SKM-1 treated with dmso at 0.1 percent for 144 hours (cell line): ENCODE measurements at regions not wholly inside any gene's neighbourhood (a gene's known extent, or its start where the extent isn't known, plus 50 kb on each side); places are given as distances from the start of the nearest gene placed in this dataset.
"Not testable (repeated sequence)": the region's sequence is repeated elsewhere in the genome, so short reads cannot be mapped to it uniquely, and the experiment has no call there.

ENCODE experiments used
- DNase-seq: peaks from one replicate; lab custom pipeline; 2025; ENCODE audit not compliant: unreplicated experiment; lab: John Stamatoyannopoulos, UW

DNA sequence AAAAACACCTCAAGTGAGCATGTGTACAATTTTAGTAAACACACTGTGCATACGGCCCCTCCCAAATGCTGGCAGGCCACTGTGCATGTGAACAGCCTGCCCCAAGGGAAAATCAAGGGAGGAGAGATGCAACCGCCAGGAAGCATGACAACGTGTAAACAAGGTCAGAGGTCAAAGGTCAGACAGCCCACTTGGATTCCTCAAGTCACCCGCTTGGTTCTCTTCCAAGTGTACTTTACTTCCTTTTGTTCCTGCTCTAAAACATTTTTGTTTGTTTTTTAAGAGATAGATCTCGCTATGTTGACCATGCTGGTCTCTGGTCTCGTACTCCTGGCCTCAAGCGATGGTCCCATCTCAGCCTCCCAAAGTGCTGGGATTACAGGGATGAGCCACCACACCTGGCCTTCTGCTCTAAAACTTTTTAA lies 126.7 kb upstream of the SHB start:
- no peak for DNase-seq

DNA sequence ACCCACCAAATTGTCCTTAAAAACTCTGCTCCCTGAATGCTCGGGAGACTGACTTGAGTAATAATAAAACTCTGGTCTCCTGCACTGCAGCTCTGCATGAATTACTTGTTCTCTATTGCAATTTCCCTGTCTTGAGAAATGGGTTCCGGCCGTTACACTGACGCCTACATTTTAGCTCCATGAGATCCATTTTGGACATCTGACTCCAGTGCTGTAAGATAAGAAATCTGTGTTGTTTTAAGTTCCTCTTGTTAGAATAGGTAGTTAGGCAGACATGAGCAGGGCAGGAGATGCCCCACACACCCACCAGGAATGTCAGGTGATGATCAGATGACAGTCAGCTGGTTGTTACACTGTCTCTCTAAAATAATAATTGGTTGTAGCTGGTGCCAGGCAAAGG lies 125.8 kb upstream of the SHB start:
- no peak for DNase-seq

DNA sequence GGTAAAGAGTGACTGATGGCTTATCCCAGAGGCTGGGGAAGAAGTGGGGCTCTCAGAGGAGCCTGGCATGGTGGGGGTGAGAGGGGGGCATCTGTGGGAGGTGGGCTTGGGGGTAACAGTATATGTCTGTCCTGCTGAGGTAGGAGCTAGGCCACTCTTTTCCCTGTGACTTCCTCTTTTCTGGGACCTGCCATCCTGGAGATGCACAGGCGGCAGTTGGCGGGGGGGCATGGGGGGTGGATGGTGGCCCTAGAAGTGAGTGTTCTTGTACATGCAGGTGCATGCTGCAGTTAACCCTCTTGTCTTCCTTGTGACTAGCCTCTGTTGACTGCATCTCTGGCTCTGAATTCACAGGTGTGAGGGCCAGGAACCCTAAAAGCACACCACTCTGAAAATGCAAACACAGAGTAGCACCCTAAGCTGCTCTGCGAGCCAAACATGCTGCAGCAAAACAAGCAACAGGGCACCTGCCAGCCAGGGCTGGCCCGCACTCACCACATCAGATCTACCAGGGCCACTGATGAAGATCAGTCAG lies 123.8 kb upstream of the SHB start:
- no peak for DNase-seq

DNA sequence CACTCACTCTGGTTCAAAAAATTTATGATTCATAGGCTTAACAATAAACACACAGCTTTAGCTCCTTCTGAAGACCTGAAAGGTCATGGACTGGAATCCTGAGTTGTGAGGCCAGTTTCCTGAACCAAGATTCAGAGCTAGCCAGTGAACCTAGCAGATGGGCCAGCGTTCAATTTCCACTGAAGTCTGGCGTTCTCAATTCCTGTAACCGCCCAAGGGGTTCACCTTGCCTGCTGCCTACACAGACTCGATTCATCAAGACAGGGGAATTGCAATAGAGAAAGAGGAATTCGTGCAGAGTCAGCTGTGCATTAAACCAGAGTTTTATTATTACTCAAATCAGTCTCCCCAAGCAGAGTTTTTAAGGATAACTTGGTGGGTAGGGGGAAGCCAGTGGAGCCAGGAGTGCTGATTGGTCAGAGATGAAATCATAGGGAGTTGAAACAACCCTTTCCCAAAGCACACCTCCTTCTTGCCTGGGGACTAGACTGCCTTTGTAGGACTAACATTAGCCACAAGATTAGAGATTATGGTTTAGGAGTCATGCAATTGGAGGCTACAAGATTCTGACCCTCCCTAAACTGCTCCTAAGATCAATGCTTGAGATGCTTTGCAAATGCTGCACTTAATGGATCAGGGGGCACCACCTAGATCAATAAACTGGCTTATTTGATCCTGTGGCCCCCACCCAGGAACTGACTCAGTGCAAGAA lies 117.5 kb upstream of the SHB start:
- no peak for DNase-seq

DNA sequence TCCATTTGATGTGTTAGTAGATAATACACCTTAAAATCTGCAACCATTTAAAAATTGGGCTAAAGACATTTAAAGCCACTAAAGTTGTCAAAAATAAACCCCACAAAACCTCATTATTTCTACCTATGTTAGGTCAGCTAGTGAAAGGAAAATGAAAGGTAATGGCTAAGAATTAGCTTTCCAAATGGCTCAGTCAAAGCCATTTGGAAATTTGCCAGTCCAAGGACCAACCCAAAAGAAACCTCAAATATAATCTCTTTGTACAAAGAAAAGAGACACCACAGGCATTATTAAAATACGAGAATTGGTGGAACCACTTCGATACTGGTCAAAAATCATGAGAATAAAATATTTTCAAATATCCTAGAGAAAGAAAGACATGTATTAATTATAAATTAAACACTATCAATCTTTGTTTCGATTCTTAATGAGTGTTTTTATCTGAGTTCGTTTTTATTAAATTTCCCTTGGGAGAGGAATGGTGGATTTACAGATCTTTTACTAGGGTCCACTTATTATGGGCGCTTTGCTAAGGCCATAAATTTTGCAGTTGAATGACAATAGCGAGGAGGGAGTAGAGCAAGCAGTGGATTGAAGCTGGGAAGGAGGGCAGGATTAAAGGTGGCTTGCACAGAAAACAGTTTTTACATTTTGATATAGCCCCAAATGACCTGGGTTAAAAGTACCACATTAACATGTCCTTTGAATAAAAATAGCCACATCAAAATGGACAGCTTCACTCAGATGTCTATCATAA lies 116.8 kb upstream of the SHB start:
- DNase-seq: no peak

DNA sequence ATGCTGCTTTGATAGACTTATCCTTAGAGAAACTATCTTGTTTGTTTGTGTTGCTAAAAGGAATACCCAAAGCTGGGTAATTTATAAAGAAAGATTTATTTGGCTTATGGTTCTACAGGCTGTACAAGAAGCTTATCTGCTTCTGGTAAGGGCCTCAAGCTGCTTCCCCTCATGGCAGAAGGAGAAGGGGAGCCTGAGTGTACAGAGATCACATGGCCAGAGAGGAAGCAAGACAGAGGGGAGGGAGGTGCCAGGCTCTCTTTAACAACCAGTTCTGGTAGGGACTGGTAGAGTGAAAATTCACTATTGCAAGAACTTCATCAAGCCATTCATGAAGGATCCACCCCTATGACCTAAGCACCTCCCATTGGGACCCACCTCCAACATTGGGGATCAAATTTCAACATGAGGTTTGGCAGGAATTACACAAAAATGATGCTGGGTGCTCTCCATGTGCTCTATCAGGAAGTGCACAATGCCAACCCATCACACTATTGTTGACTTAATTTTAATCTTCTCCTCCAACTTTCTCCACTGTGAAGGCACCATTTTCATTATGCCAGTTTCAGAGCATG lies 115.1 kb upstream of the SHB start:
- no peak for DNase-seq

DNA sequence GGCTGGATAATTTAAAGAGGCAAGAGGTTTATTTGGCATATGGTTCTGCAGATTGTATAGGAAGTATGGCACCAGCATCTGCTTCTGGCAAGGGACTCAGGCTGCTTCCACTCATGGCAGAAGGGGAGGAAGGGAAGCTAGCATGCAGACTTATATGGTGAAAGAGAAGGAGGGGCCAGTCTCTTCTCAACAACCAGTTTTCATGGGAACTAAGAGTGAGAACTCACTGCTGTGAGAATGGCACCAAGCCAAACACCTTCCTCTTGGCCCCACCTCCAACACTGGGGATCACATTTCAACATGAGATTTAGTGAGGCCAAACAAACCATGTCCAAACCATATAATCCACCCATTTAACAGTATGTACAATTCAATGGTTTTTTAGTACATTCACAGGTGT lies 113.3 kb upstream of the SHB start:
- peak; percentile 26 for DNase-seq

DNA sequence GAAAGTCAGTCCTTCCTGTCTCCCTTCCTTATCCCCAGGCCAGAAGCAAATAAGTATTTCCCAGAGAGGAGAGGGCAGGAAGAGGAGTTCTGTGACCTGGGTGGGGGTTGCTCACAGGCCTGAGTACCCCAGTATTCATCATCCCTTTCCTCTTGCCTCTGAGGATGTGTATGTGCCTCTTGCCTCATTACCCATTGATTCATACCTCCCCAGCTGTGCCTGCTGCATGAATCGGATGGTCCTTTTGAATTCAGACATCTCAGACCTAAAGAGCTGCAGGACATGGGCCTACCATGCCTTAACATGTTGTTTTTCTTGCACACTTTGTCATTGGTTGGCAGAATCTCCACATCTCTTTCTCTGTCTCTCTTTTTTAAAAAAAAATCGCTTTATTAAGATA lies 112.8 kb upstream of the SHB start:
- DNase-seq: no peak

DNA sequence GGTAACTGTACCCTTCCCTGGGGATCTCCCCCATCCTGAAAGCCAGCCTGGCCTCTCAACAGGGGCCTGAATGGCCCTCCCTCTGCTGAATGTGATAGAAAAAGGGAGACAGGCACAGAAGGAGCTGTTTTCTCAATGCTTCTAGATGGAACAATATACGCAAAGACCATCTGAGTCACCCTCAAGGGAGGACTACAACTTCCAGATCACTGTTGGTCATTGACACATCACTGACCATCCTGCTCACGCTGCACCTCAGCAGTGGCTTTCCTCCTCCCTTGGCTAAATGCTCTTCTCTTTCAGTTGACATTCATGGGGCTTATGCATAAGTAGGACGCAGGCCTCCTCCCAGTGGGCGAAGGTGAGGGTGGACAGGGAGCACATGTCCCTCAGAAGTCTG lies 112.2 kb upstream of the SHB start:
- DNase-seq: no peak

DNA sequence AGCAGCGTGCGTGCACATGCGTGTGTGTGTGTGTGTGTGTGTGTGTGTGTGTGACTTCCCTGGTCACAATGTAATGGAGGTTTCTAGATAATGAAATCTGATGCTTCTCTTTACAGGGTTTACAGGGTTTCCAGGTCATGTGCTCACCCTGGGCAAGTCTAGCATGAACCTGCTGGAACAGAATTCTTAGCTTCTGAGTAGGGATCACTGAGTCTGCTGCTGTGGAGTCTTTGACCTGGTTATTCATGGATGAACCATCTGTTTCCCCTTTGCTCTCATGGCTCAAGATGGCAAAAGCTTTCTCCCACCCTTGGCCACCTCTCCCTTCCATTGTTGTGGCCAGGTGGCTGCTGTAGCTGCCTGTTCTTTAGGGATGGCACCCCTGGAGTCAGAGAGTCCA lies 111.6 kb upstream of the SHB start:
- no peak for DNase-seq

DNA sequence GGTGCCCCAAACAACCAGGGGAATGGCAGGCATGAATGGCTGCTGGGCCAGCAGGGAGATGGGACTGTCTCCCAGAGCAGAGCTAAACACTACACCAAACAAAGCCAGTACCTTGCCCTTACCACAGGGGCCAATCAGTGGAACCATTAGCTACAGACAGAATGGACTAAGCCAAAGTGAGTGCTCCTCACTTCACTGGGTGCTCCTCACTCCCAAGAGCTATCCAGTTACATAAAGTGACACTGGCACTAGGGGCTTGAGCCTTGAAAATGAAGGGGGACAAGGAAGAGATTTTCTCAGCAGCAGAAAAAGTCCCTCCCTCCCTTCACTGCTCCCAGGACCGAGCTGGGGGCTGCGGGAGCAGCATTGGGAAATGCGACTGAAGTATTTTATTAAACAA lies 110.9 kb upstream of the SHB start:
- no peak for DNase-seq

DNA sequence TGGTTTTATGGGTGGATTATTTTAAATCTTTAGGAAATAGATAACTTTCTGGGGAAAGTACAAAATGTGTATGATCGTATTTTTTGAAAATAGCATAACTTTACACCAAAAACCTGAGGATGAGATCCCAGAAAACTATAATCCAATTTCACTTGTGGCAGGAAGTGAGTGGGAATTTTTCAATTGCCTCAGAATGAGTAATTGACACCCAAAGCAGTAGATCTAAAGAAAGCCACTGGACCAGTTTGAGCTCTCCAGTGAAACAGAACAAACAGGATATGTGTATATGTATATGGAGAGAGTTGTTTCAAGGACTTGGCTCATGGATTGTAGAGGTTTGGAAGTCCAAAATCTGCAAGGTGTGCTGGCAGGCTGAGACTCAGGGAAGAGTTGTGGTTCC lies 109.2 kb upstream of the SHB start:
- DNase-seq: no peak

DNA sequence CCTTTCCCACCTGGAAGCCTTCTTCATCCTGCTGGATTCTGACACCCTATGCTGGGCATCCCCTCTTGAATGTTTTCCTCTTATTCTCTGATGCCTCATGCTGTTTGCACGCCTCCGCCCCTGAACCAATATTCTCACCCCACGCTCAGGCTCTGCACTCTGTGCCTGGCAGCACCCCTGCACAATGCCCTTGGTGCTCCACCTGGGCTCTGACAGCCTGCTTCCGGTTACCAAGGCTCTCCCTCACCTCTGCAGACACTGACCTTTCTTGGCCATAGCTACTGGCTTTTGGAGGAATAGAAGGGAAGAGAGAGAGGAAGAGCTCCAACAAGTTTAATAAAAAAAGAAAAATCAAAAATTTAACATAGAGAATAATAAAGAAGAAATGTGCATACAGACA lies 108.7 kb upstream of the SHB start:
- DNase-seq: no peak

DNA sequence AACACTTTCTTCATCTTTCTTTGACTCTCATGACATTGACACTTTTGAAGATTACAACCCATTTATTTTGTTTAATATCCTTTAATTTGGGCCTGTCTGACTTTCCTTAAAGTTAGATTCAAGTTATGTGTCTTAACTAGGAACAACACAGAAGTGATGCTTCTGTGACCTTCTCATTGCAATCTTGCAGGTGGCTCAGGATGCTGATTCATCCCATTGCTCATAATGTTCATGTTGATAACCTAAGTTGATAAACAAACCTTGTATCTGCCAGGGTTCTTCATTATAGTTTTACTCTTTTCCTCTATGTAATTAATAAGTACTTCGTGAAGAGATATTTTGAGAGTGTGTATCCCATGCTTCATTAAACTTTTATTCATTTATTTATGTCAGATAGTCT lies 107.2 kb upstream of the SHB start:
- no peak for DNase-seq

DNA sequence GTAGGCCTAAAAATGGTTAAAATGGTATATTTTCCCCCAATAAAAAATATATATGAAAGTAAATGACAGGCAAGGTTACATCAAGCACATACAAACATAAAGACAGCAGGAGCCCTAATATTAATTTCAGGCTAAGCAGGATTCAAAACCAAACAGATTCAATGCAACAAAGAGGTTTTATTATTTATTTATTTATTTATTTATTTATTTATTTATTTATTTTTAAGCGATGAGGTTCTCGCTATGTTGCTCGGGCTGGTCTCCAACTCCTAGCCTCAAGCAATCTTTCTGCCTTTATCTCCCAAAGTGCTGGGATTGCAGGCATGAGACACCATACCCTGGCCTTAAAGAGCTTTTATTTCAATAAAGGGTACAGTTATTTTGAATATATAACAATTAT lies 106.4 kb upstream of the SHB start:
- no peak for DNase-seq

DNA sequence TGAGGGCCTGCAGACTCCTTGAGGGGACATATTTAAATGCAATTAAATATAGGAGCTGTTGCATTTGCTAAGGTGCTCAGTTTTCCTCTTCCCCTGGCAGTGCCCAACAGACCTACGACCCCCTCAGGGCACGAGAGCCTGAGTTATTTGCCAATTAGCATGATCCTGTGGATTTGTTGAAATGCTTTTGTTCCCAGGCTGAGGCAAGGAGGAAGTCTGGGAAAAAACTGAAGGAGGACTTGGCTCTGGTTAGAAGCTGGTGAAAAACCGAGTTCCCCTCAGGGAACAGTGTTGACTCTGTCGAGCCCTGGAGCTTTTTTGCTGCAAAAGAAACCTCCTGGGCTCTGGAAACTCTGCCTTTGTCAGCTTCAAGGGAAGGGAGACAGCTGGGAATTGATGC lies 103.6 kb upstream of the SHB start:
- DNase-seq: no peak

DNA sequence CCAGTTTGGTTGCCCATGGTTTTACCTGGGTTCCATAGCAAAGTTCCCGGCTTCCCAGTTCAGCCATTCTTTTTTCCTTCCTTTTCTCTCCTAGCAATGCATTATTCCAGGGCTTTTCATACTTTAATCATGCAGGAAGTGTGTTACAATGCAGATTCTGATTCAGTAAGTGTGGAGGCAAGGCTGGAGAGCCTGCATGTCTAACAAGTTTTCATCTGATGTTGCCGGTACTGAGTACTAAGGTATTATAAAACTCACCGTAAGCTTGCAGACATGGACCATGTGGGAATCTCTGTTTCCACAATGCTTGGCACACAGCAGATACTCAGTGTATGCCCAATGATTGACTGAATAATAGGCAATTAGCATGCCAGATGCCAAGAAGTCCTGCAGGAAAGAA lies 102.9 kb upstream of the SHB start:
- DNase-seq: no peak

DNA sequence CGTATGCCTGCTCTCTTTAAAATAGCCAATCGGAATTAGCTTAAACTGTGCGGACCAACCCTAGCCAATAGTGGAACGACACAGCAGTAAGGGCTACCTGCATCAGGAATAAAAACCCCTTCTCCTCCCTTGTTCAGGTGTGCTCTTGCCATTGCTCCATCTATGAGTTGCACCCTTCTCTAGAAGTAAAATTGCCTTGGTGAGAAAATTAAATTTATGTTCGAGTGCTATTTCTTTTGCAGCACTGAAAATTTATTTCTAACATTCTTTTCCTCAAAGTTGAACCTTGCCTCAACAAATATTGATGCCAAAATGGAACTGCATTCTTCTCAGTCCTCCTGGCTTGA lies 102.5 kb upstream of the SHB start:
- DNase-seq: no peak

DNA sequence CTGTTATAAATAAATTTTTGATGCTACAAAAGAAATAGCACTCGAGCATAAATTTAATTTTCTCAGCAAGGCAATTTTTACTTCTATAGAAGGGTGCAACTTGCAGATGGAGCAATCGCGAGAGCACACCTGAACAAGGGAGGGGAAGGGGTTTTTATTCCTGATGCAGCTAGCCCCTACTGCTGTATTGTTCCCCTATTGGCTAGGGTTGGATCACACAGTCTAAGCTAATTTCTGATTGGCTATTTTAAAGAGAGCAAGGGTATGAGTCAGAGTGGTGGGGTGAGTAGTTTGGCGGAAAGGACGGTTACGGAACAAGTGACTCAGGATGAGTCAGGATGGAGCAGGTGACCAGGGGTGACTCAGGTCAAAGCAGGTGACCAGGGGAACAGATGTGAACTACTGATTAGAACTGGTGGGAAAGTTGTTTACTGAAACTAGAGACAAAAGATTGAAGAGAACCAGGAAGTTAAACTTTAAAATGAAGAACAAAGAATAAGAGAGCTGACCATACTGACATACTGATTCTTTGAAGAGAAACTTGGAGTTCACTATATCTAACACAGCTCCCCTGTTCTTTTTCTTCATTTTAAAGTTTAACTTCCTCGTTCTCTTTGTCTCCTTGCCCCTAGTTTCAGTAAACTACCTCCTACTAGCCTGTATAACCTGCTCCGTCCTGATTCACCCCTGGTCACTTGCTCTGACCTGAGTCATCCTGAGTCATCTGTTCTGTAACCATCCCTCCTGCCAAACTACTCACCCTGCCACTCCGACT lies 101.9 kb upstream of the SHB start:
- DNase-seq: peak; percentile 82

DNA sequence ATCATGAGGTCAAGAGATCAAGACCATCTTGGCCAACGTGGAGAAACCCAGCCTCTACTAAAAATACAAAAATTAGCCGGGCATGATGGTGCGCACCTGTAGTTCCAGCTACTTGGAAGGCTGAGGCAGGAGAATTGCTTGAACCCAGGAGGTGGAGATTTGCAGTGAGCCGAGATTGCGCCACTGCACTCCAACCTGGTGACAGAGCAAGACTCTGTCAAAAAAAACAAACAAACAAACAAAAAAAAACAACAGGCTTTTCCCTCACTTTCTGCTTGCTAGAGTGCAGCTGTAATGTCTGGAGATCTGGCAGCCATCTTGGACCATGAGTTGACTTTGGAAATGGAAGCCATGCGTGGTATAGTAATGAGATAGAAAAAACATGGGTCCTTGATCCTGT lies 101.1 kb upstream of the SHB start:
- DNase-seq: not testable (repeated sequence)

DNA sequence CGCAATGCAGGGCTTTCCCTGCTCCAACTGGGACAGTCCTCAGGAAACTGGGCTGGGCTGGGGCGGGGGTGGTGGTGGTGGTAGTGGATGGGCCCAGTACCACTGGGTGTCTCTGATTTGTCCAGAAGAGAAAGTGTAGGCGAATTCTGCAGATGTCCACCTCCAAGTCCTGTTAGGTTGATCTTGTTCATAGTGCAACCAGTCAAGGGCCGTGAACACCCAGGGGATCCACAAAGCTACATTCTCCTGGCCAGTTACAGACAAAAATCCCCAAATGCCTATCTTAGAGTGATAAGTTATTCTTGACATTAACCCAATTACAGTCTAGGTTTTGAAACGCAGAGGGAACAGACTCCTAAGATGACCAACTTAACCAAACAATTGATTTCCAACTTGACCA lies 97.5 kb upstream of the SHB start:
- DNase-seq: no peak
